CD4-positive, alpha-beta T cell treated with Interleukin-4 for 4 hours (primary cell): ENCODE measurements at regions not wholly inside any gene's neighbourhood (a gene's known extent, or its start where the extent isn't known, plus 50 kb on each side); places are given as distances from the start of the nearest gene placed in this dataset.

ENCODE experiments used
- DNase-seq: peaks from one replicate; pipeline ENCODE4 v3.0.0-alpha.2; 2020

GRCh38 chr20:50258790-50259483 is 68.3 kb downstream of the CEBPB start:
- DNase-seq, result no peak

GRCh38 chr20:50259705-50260478 is 69.3 kb downstream of the CEBPB start:
- no peak for DNase-seq

- no peak for DNase-seq
Measured at GRCh38 chr20:50260479-50261221, 70.0 kb downstream of the CEBPB start.

GRCh38 chr20:50261471-50262212 is 71.0 kb downstream of the CEBPB start:
- DNase-seq, result no peak

- no peak for DNase-seq
Measured at GRCh38 chr20:50263831-50264230, 73.2 kb downstream of the CEBPB start.

- DNase-seq, result no peak
Measured at GRCh38 chr20:50264534-50265145, 74.0 kb downstream of the CEBPB start.

- no peak for DNase-seq
Measured at GRCh38 chr20:50265245-50265946, 74.8 kb downstream of the CEBPB start.

GRCh38 chr20:50266293-50267040 is 75.8 kb downstream of the CEBPB start:
- no peak for DNase-seq

GRCh38 chr20:50267041-50267865 is 76.6 kb downstream of the CEBPB start:
- DNase-seq, result no peak

GRCh38 chr20:50267866-50268219 is 77.2 kb downstream of the CEBPB start:
- DNase-seq, result no peak

GRCh38 chr20:50269091-50270033 is 78.7 kb downstream of the CEBPB start:
- DNase-seq, result no peak

- DNase-seq, result no peak
Measured at GRCh38 chr20:50270034-50270395, 79.4 kb downstream of the CEBPB start.

- DNase-seq, result no peak
Measured at GRCh38 chr20:50270569-50270968, 79.9 kb downstream of the CEBPB start.

- no peak for DNase-seq
Measured at GRCh38 chr20:50271176-50271575, 80.5 kb downstream of the CEBPB start.

GRCh38 chr20:50271612-50272011 is 81.0 kb downstream of the CEBPB start:
- DNase-seq, result no peak

- DNase-seq, result no peak
Measured at GRCh38 chr20:50272030-50272723, 81.5 kb downstream of the CEBPB start.

- DNase-seq, result no peak
Measured at GRCh38 chr20:50272724-50273446, 82.3 kb downstream of the CEBPB start.
